OCI-LY1 (cell line): ENCODE measurements at regions not wholly inside any gene's neighbourhood (a gene's known extent, or its start where the extent isn't known, plus 50 kb on each side); places are given as distances from the start of the nearest gene placed in this dataset.

ENCODE experiments used
- H2AFZ ChIP-seq: fragments of 200-600 bp; sonication (generic), shearing (Covaris generic); 2 replicates; pipeline ENCODE4 v1.6.0; 2014; ENCODE audit warnings: antibody characterized with exemption, mild to moderate bottlenecking, low read length
- H3F3A ChIP-seq: fragments of 200-600 bp; sonication (generic), shearing (Covaris generic); 2 replicates; pipeline ENCODE4 v1.6.0; 2014; ENCODE audit warnings: mild to moderate bottlenecking, antibody characterized with exemption, low read length, moderate library complexity; ENCODE audit not compliant: insufficient read depth
- H3K27ac ChIP-seq: fragments of 200-600 bp; sonication (generic); 2 replicates; pipeline ENCODE4 v1.5.1; 2014; ENCODE audit warnings: low read length, mixed run types, mild to moderate bottlenecking, low read depth; ENCODE audit not compliant: poor library complexity, severe bottlenecking
- H3K27me3 ChIP-seq: fragments of 200-600 bp; sonication (generic); 2 replicates; pipeline ENCODE4 v1.6.0; 2014; ENCODE audit warnings: antibody characterized with exemption, mild to moderate bottlenecking, low read length, moderate library complexity; ENCODE audit not compliant: insufficient read depth
- H3K36me3 ChIP-seq: fragments of 200-600 bp; sonication (generic); 2 replicates; pipeline ENCODE4 v1.6.1; 2014; ENCODE audit warnings: mild to moderate bottlenecking, antibody characterized with exemption, low read length, moderate library complexity, mixed read lengths; ENCODE audit not compliant: insufficient read depth
- H3K4me1 ChIP-seq: fragments of 200-600 bp; sonication (generic); 2 replicates; pipeline ENCODE4 v1.5.1; 2014; ENCODE audit warnings: mild to moderate bottlenecking, low read length, moderate library complexity; ENCODE audit not compliant: insufficient read depth, severe bottlenecking
- H3K4me2 ChIP-seq: fragments of 200-600 bp; sonication (generic), shearing (Covaris generic); 2 replicates; pipeline ENCODE4 v1.6.1; 2014; ENCODE audit warnings: low read length
- H3K4me3 ChIP-seq: fragments of 200-600 bp; sonication (generic); 2 replicates; pipeline ENCODE4 v1.5.1; 2014; ENCODE audit warnings: low read length, low read depth, mild to moderate bottlenecking, mixed read lengths; ENCODE audit not compliant: poor library complexity, severe bottlenecking
- H3K79me2 ChIP-seq: fragments of 200-600 bp; shearing (Covaris generic); 2 replicates; pipeline ENCODE4 v1.6.1; 2016; ENCODE audit warnings: mixed run types, low read length, mixed read lengths; ENCODE audit not compliant: insufficient read depth
- H3K9ac ChIP-seq: fragments of 200-600 bp; sonication (generic), shearing (Covaris generic); 2 replicates; pipeline ENCODE4 v1.6.1; 2014; ENCODE audit warnings: mild to moderate bottlenecking, low read length, mixed read lengths
- H3K9me2 ChIP-seq: fragments of 200-600 bp; sonication (generic), shearing (Covaris generic); 2 replicates; pipeline ENCODE4 v1.6.1; 2014; ENCODE audit warnings: low read depth, mild to moderate bottlenecking, low read length, mixed read lengths
- H3K9me3 ChIP-seq: fragments of 200-600 bp; shearing (Covaris generic); 2 replicates; pipeline ENCODE4 v1.6.1; 2014; ENCODE audit warnings: low read length, mixed read lengths
- H4K20me1 ChIP-seq: fragments of 200-600 bp; sonication (generic), shearing (Covaris generic); 2 replicates; pipeline ENCODE4 v1.6.0; 2016; ENCODE audit warnings: mild to moderate bottlenecking, low read length; ENCODE audit not compliant: insufficient read depth
- CTCF ChIP-seq: fragments of 200-600 bp; sonication (generic), shearing (Covaris generic); IDR thresholded peaks from 2 replicates; pipeline ENCODE4 v1.5.1; 2017; ENCODE audit warnings: mild to moderate bottlenecking, antibody characterized with exemption, low read length, moderate library complexity, mixed read lengths
- EZH2 ChIP-seq: fragments of 200-600 bp; sonication (generic), shearing (Covaris generic); IDR thresholded peaks from 2 replicates; pipeline ENCODE4 v1.8.0; 2017; ENCODE audit warnings: borderline replicate concordance, mixed run types, mild to moderate bottlenecking, antibody characterized with exemption, low read length, moderate library complexity, mixed read lengths

GRCh38 chr3:72572489-72573007 lies 275.7 kb downstream of the SHQ1 start:
- H3K9me2 ChIP-seq, result no peaks in the 10 kb centered on the region
- no peaks in the 10 kb centered on the region for H3K79me2 ChIP-seq
- H3K36me3 ChIP-seq, result no peaks in the 10 kb centered on the region
- 0 out of 2 replicates have a peak, but pooled peaks cover 5% of the 10 kb centered on the region for H3K27me3 ChIP-seq
- TF ChIP-seq EZH2 (no peak), CTCF (no peak)
- H3K4me3 ChIP-seq, result no peak overlapping the region
- H2AFZ ChIP-seq, result no peak overlapping the region
- no peak overlapping the region for H3K9ac ChIP-seq
- no peaks in the 10 kb centered on the region for H3K9me3 ChIP-seq
- H3K27ac ChIP-seq, result no peak overlapping the region
- H4K20me1 ChIP-seq, result no peaks in the 10 kb centered on the region
- no peaks in the 10 kb centered on the region for H3F3A ChIP-seq
- H3K4me2 ChIP-seq, result no peak overlapping the region
- no peaks in the 10 kb centered on the region for H3K4me1 ChIP-seq

GRCh38 chr3:72571638-72572114 lies 276.6 kb downstream of the SHQ1 start:
- no peak for TF ChIP-seq EZH2
- TF ChIP-seq CTCF, result no peak
- Histone ChIP-seq H3K4me2 (no peak overlapping the region), H3K9me2 (no peaks in the 10 kb centered on the region), H3F3A (no peaks in the 10 kb centered on the region), H3K4me3 (no peak overlapping the region), H3K9ac (no peak overlapping the region), H2AFZ (no peak overlapping the region), H3K79me2 (no peaks in the 10 kb centered on the region), H3K4me1 (no peaks in the 10 kb centered on the region), H3K36me3 (no peaks in the 10 kb centered on the region), H3K27me3 (0 out of 2 replicates have a peak, but pooled peaks cover 5% of the 10 kb centered on the region), H3K9me3 (no peaks in the 10 kb centered on the region), H3K27ac (no peak overlapping the region), H4K20me1 (no peaks in the 10 kb centered on the region)

GRCh38 chr3:72571052-72571451 lies 277.2 kb downstream of the SHQ1 start:
- TF ChIP-seq CTCF (no peak), EZH2 (no peak)
- no peak overlapping the region for H3K4me2 ChIP-seq
- no peak overlapping the region for H2AFZ ChIP-seq

More at GRCh38 chr3:72571052-72571451, 277.2 kb downstream of the SHQ1 start:
- no peaks in the 10 kb centered on the region for H3F3A ChIP-seq
- no peaks in the 10 kb centered on the region for H3K79me2 ChIP-seq
- H3K4me3 ChIP-seq, result no peak overlapping the region
- no peaks in the 10 kb centered on the region for H3K9me3 ChIP-seq
- H4K20me1 ChIP-seq, result no peaks in the 10 kb centered on the region
- H3K27ac ChIP-seq, result no peak overlapping the region
- no peaks in the 10 kb centered on the region for H3K9me2 ChIP-seq
- no peaks in the 10 kb centered on the region for H3K36me3 ChIP-seq
- H3K27me3 ChIP-seq, result 0 out of 2 replicates have a peak, but pooled peaks cover 5% of the 10 kb centered on the region
- H3K9ac ChIP-seq, result no peak overlapping the region
- H3K4me1 ChIP-seq, result no peaks in the 10 kb centered on the region
